HG03039 (cell line): ENCODE measurements at regions not wholly inside any gene's neighbourhood (a gene's known extent, or its start where the extent isn't known, plus 50 kb on each side); places are given as distances from the start of the nearest gene placed in this dataset.
"Not testable (repeated sequence)": the region's sequence is repeated elsewhere in the genome, so short reads cannot be mapped to it uniquely, and the experiment has no call there.

Source experiments
- ATAC-seq: cut with Tn5 transposase; IDR thresholded peaks from one replicate; pipeline ENCODE4 v1.9.1; 2021; ENCODE audit warnings: mild to moderate bottlenecking, moderate library complexity; ENCODE audit not compliant: unreplicated experiment

DNA sequence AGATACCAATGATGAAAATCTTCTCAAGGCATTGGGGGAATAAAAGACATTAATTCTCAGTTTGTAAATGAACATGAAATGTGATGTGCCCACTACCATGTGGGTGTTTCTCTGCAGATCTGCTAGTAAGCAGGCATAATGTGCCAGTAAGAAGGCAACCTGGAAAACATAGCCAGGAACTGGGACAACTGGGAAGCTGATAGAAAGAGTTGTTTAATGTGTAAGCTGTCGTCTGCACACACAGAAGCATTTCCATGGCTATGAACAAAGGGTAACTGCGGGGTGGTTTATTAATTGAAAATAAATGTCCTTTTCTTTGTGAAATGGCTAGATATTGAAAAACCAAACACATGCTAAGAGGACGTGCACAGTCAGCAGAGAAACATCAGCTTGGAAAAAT, 52.0 kb downstream of the ZC3H11B start:
- no peak for ATAC-seq

DNA sequence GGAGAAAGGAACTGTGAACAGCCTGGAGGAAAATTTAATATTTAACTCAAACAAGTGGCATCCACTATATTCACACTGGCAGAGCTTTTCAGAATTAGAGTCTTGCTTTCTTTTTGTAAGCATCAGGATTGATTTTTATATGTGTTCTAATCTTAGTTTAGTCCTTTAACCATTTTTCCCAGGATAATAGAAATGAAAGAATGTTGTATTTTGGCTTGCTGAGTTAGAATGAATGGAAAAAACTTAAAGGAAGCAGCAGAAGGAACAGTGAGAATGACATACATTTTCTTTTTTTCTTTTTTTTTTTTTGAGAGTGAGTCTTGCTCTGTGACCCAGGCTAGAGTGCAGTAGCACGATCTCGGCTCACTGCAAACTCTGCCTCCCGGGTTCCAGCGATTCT, 53.0 kb downstream of the ZC3H11B start:
- no peak for ATAC-seq

DNA sequence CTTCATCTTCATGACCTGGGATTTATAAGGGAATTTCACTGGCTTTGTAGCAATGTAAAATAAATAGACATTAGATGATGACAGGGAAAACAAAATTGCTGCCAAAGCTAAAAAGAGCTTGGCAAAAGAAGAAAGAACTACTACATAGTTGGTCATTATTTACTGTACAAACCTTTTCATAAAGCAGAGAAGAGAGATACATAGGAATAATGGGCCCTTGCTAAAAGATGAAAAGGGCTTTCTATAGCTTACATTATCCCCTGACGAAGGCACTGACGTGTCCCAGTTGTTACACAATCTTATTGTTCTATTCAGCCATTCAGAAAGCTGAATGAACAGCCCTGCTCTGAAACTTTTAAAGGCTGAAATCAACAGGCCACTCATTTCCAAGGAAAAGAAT, 57.1 kb downstream of the ZC3H11B start:
- no peak for ATAC-seq

DNA sequence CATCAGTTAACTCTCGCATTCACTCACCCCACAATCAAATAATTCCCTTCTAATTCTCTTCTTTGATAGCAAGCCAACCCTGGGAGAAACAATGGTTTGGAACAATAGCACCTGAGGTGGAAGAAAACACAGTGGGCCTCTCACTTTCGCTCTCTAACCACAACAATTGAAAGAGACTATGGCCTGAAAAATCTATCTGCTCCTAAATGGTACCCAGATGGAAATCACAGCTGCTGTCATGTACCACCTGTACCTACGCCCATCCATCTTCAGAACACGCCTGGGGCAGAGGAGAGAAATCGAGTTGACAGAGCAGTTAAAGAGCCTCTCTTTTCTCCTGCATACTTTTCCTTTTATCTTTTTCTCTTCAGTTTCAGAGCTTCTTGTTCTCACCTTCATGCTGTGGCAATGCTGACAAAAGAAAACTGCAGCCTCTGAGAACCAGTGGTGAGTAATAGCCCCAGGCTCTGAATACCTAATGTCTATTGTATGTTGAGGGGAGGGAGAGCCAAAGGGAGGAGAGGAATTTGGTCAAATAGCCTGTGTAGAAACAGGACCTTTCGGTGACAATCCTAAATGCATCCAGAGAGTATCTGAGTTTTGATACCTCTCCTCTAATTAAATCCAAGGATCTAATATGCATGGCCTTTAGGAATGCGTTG, 57.7 kb downstream of the ZC3H11B start:
- no peak for ATAC-seq

DNA sequence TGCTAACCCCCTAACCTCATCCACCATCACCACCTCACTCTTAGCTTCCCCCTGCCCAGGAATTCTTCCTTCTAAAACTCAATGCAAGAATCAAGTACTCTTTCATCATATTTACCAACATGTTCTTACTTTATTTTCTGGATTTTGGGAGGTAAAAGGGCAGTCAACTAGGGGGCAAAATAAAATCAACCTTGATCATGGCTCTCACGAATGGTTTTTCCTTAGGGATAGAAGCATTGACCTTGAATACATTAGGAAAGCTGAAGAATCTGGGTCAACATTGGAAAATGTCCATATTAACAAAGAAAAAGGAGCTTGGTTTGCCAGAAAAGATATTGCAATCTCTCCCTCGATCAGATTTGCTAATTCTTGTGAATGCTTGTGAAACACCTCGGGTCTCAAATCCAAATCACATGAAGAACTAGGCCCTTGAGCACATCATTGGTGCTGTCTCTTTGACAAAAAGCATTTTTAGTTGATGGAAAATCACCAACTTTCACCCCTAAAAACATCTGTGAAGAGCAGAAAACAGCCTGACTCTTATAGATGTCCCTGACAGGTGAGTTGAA, 58.9 kb downstream of the ZC3H11B start:
- no peak for ATAC-seq

DNA sequence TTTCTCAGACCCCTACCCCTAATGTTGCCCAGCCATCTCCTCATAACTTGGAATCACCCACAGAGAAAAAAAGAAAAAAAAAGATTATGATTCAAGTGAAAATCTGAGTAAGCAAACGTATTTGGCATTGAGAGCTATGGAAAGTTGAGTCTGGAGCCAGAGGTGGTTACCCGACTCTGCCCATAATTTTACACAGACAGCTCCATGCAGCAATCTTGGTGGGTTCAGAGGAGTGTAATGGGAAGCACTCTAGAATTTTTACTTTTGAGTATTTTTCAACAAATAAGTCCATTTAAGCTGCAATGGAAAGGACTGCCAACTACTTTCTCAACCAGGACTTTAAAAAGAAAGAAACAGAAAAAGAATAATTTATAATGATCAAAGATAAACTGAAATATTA, 62.7 kb downstream of the ZC3H11B start:
- ATAC-seq = no peak

DNA sequence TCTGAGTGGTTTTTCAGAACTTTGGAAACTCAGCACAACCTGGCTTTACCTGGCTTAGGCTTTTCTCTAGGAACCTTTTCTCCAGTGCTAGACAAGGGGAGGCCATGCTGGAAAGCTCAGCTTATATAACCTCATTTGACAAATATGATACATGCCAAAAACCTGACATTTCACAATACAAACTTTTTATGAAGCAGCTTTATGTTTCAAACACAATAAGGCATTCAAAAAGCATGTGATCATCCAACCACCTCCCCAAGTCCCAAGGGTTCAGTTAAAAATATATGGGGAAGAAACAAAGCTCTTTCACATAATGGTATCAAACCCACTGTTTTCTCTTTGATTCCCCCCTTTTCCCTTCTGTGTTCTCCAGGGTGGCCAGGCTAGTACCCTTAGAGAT, 63.7 kb downstream of the ZC3H11B start:
- no peak for ATAC-seq

DNA sequence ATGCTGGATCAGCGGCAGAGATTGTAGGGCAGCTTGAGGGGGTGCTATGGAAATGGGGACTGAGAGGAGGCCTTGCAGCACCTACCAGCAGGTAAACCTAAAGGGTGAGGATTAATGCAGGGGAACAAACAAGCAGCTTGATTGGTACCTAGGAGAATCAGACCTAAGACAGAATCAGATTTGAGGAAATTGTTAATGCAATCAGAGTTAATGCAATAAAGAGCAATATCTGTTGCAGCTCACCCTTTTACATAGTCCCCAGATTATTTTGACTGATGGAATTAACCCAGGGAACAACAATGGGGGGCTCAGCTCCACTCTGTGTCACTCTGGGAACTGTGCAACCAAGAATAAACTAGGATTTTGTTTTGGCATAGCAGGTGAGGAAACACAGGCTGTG, 64.5 kb downstream of the ZC3H11B start:
- no peak for ATAC-seq

DNA sequence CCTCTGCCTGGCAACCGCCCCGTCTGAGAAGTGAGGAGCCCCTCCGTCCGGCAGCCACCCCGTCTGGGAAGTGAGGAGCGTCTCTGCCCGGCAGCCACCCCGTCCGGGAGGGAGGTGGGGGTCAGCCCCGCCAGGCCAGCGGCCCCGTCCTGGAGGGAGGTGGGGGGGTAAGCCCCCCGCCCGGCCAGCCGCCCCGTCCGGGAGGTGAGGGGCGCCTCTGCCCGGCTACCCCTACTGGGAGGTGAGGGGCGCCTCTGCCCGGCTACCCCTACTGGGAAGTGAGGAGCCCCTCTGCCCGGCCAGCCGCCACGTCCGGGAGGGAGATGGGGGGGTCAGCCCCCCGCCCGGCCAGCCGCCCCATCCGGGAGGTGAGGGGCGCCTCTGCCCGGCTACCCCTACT, 67.1 kb downstream of the ZC3H11B start:
- ATAC-seq = not testable (repeated sequence)

DNA sequence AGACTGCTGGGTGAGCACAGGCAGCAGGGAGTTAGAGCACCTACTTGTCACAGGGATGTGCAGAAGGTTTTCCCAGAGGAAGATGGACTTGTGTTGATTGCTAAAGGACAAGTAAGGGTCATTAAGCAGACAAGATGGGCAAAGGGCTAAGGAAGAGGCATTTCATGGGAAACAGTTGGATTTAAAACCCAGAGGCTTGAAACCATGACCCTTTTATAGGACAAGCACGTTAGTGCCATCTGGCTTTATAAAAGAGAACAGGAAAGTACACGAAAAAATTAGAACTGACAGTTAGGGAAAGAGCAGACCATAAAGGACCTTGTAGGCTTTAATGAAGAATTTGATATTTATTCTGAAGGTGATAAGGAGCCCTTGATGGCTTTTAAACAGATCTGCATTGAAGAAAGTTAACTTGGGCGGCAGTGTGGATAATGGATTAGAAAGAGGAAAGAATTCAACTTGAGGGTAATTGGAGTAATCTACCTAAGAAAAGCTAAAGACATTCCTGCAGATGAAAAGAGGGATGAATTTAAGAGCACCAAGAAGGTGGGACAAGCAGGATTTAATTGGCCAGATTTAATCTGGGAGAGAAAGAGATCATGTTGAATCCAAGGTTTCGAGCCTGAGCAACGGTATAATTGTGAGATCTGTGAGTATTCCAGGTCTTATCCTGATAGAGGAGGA, 68.6 kb downstream of the ZC3H11B start:
- ATAC-seq = no peak

DNA sequence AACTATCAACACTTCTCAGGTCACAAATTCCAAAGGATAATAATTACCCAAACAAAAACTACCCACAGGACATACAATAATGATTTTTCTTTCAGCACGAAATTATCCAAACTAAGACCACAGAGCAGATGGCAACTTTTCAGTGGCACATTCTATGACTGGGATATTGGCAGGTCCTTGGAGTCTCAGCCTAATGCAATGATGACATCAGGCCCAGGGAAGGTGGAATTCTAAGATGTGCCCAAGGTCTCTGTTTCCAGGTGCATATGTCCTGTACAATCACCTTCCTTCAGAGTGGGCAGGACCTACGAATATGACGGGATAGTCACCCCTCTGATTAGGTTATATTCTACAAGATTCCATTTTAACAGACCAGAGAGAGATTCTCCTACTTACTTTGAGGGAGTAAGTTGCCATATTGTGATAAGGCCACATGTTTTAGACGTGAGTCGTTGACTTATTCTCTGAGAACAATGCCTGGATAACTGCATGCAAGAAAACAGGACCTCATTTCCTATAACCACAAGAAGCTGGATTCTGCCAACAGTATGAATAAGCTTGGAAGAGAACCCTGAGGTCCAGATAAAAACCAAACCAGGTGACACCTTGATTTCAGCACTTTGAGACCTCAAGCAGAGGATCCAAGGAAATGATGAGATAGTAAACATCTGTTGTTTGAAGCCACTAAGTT, 69.9 kb downstream of the ZC3H11B start:
- no peak for ATAC-seq

DNA sequence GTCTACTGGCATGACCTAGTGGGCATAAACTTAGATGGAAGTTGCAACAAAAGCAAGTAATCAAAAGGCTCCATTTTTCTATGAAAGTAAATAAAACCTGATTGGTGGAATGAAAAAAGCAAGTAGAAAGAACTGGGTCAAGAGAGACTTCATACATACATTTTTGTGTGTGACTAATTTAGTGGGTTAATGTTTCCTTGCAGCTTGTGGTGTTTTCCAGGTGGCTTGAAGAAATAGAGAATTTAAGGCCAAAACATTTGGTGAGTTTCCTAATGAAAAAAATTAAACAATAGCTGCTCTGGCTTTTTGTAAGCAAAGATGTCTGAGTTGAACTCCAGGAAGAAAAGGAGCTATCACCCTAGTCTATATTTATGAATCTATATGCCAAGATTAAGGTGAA, 71.0 kb downstream of the ZC3H11B start:
- no peak for ATAC-seq

DNA sequence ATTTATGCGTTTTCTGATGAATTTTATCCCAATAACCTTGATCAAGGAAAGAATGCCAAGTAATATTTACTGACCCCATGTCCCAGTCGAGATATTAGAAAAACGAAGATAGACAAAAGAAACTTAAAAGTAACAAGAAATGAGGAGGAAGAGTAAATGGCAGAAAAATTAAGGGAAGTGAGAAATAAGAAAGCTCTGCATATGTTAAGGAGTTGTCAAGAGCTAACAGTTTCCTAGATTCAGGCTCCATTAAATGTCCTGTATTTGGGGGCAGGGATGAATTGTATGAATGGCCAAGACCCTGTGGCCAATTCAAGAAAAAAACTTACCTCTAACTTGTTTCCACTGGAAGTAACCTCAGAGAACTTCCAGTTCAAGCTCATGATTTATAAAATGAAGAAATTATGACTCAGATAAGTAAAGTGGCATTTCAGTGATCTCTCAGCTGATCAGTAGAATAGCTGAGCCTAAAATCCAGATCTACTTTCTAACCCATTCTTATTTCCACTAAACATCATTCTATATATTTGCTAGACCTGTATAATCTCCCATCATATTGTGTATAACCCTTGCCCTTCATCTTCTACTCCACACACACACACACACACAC, 73.2 kb downstream of the ZC3H11B start:
- ATAC-seq = no peak

DNA sequence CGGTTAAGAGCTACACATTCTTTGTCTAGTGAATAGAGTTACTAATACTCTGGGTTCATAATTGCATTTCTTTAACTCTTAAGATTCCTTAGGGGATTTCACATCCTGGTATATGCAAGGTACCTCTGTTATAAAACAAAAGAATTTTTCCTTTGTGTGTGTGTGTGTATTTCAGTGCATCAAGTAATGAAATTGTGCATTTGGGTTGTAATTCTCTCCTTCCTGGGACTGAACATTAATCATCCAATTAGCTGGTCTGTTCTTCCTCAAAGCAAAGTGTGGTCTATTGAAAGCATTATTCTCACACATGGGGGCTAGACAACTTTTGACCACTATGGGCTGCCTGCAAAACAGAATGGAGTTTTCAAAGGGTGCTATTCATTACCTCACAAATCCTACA, 74.0 kb downstream of the ZC3H11B start:
- ATAC-seq = no peak

DNA sequence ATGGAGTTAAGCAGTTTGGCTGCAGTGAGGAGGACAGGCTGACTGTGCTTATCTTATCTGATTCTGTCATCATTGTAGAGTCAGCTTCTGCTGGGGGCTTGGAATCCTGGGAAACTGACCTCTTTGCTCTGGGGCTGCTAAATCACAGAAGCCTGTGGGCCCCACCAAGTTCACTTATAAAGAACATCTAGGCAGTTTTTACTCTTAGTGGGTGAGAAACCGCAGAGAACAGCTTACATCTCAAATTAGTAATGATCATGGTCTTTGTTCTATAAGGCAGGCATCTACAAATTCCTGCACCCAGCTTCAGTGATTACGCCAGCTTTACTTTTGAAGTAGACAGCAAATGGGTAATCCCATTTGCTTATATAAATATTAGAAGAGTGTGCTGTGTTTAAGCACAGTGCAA, 75.7 kb downstream of the ZC3H11B start:
- ATAC-seq = no peak

DNA sequence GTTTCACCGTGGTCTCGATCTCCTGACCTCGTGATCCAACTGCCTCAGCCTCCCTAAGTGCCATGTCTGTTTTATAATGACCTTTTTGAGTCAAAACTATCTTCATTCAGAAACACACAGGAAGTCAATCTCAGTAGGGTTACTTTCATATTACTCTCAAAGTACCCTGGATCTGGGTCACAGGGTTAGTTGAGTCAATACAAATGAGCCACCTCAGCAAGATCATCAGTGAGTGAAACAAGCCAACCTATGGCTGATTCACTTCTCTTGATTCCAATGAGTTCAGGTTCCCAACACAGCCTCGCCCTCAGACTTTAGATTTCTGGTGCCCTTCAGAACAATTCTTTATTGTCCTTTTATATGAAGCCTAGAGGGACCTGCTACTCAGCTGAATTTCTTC, 76.9 kb downstream of the ZC3H11B start:
- no peak for ATAC-seq

DNA sequence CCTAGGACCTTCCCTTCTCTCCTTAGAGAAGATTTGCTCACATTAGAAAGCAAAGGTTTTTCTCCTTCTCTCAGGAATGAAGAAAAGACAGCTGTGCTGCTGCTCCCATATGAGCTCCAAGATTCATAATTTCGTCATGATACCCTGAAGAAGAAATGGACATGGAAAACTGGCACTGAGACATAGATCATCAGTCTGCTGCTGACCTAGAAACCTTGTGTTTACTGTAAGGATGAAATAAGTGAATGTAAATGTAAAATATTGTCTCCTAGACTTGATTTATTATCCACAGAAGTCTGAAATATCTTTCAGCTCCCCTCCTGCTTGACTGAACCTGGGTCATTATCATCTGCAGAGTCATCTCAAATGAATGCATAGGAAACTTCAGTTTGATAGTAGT, 77.9 kb downstream of the ZC3H11B start:
- no peak for ATAC-seq

DNA sequence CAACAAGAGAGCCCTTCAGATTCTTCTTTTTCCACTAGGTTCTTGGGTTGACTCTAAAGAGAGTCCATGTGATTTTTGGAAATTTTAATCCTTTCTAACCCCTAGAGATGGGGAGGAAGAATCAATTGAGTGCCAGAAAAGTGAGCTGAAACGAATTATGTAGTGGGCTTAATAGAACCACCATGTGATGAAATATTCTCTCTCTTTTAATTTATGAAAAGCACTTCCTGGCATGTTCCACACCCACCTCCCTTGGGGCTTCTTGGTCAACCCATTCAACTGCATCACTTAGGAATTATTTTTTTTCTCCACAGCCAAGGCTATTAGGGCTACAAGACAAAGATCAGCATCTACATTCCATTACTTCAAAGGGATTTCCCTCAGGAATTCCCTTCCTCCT, 79.6 kb downstream of the ZC3H11B start:
- ATAC-seq = no peak

DNA sequence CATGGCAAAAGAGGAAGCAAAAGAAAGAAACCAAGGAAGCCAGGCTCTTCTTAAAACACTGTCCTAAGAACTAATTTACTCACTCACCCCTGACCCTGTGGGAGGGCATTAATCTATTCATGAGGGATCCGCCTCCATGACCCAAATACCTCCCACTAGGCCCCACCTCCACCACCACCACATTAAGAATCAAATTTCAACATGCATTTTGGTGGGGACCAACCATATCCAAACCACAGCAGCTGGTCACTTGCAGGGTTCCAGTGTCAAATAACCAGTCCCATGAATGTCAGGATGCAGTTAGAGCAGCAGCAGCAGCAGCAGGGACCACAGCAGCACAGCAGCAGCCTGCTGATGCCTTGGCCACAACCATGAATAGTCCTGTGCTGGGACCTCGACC, 83.8 kb downstream of the ZC3H11B start:
- no peak for ATAC-seq

DNA sequence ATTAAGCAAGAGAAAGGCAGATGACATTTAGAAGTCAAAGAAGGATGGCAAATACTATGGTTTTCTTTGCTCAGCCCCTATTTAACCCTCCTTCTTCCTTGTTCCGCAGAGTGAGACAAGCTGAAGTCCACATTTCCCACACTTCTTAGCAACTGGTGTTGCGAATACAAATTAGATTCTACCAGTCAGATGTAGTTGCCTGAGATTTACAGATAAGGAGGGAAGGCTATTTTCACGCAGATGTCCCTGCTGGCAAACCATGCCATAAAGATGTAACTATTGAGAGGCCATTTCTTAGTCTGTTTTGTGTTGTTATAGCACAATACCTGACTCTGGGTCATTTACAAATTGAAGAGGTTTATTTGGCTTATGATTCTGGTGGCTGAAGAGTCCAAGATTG, 84.3 kb downstream of the ZC3H11B start:
- ATAC-seq = no peak

DNA sequence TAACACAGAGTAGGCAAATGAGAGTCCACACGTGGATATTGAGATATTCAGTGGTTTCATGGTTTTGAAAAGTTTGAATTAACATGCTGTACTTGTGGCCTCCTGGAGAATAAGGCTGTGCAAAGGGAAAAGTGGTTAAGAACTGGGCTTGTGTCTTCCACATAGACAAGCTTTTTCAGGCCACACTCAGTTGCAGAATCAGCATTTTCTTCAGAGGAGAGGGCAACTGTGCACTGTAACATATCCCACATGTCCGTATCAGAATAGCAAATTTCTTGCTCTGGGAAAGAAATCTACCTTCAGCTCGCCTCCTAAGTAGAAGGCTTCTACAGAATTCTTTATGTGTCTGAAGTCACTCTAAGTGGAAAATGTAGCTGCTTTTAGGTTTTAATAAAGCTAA, 84.9 kb downstream of the ZC3H11B start:
- no peak for ATAC-seq

DNA sequence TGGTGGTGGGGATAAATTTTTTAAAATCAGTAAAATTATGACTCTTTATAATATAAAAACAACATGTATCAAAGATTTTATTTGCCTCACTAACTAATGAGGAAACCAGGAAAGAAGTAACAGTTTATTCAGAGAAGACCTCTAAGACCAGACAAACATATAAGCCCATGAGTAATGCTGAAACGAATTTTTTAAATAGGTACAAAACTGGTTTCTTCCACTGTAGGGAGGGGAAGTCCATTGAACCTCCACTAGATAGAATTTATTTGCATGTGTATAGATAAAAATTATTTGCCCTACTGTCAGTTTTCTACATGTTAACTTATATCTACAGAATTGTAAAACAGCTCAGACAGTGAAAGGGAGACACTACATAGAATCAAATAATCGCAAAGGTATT, 86.8 kb downstream of the ZC3H11B start:
- ATAC-seq = no peak
